Body of pancreas (tissue), 4 donors: ENCODE measurements at regions not wholly inside any gene's neighbourhood (a gene's known extent, or its start where the extent isn't known, plus 50 kb on each side); places are given as distances from the start of the nearest gene placed in this dataset.

Experiments used
- CTCF ChIP-seq, 7 experiments: fragments of 450-650 bp in 4 of 7; fragments of 200-600 bp in 3 of 7; sonication (generic) in 3 of 7; IDR thresholded peaks; one replicate each; pipeline ENCODE4 v1.5.1; 2016 to 2019; ENCODE audit warnings: antibody characterized with exemption in 7 of 7
- POLR2A ChIP-seq, 3 donors: fragments of 450-650 bp; IDR thresholded peaks; one replicate each; pipeline ENCODE4 v1.6.1; 2016; ENCODE audit warnings: antibody characterized with exemption in 3 of 3, mild to moderate bottlenecking in 2 of 3

DNA sequence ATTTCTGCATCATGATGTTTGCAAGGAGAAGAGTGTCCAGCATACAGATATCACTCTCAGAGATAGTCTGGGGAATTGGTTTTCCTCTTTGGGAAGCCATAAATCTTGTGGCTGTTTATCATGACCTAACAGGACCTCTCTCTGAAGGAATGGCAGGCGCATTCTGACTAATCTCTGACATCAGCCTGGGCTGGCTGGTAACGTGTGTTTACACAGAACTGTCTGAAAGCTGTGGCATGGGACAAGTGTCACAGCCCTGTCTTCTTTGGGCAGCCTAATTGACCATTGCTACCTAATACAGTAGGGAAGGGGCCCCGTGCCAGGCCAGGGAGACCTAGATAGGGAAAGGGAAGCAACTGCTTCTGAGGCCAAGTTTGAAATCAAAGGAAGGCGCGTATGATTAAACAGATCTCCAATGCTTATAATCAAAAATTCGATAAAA lies 73.9 kb upstream of the CABCOCO1 start:
- no peak for TF ChIP-seq CTCF (IDR thresholded peaks at IDR 0.05)
- TF ChIP-seq POLR2A (IDR thresholded peaks at IDR 0.05), result no peak
